ENCODE measurements at regions not wholly inside any gene's neighbourhood (a gene's known extent, or its start where the extent isn't known, plus 50 kb on each side); places are given as distances from the start of the nearest gene placed in this dataset.

GRCh38 chr14:88990856-88991255 lies 166.4 kb downstream of the TTC8 start:
- Mint-ChIP-seq H3K4me1 (no peaks in the 10 kb centered on the region), H3K4me3 (no peak overlapping the region), H3K9me3 (peaks cover 4% of the 10 kb centered on the region), H3K27me3 (peaks cover 10% of the 10 kb centered on the region), H3K36me3 (ENCODE audit: low read depth) (no peaks in the 10 kb centered on the region), H3K27ac (no peak overlapping the region)
- ChIA-PET POLR2A (no interaction called here), CTCF (no interaction called here)
- DNase-seq = no peak

DNA sequence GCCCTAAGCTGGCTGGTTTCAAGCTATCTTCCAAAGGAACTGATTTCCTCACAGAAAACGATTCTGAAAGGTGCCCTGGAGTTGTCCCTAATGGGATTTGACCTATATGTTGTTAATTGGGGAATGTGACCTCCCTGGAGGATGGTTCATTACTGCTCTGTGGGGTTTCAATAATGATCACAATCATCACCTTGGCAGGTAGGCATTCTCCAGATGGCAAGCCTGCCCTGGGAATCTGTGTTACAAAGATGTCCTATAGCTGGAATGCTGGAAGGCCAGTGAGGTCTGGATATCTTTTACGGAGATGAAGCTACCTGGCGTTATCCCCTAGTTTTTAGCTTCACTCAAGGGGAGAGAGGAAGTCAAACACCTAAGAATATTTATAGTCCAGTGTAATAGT lies 167.6 kb downstream of the TTC8 start:
- ChIA-PET CTCF (interaction anchor here (0.5 kb wide), 1 partner anchor 30 kb away, joined by 3 read pairs; no protein-coding TSS in a partner anchor), POLR2A (no interaction called here)
- Mint-ChIP-seq H3K9me3 (peaks cover 2% of the 10 kb centered on the region), H3K4me1 (no peaks in the 10 kb centered on the region), H3K36me3 (ENCODE audit: low read depth) (no peaks in the 10 kb centered on the region), H3K27me3 (peaks cover 10% of the 10 kb centered on the region), H3K4me3 (no peak overlapping the region), H3K27ac (no peak overlapping the region)
- no peak for DNase-seq

GRCh38 chr14:88993946-88994345 lies 169.5 kb downstream of the TTC8 start:
- Mint-ChIP-seq H3K36me3 (ENCODE audit: low read depth) (no peaks in the 10 kb centered on the region), H3K4me1 (no peaks in the 10 kb centered on the region), H3K9me3 (no peaks in the 10 kb centered on the region), H3K4me3 (no peak overlapping the region), H3K27ac (no peak overlapping the region), H3K27me3 (peaks cover 15% of the 10 kb centered on the region)
- POLR2A ChIA-PET = no interaction called here
- DNase-seq = no peak
- CTCF ChIA-PET = no interaction called here

DNA sequence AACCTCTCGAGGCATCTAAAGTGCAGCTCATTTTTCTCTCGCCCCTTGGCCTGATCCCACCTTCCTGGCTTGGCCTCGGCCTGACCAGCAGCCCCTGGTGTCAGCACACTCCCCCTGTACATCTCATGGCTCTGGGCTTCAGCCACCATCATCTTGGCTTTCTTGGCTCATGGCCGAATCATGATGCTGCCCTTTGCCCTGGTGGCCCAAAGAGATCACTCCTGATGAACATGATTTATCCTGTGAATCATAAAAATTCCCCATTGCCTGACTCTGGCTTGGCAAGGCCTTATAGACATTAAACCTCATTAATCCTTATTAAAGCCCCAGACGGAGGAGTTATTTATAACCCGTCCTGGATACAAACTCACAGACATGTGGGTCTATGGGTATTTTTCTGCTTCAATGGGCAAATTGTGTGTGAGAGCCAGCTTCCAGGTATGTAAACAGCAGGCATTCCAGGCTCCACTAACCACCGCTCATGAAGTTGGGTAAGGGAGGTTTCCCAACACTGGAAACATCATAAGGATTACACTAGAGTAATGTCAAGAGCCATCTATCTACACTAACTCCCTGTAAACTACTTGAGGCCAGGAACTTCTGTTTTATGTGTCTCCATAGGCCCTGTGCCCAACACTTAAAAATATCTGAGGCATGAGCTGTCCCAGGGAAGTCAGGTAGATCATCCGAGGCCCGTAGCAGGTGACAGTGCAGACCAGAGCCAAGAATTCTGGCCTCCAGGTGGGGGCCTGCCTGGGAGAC lies 171.2 kb downstream of the TTC8 start:
- Mint-ChIP-seq H3K9me3 (no peaks in the 10 kb centered on the region), H3K4me3 (no peak overlapping the region), H3K4me1 (no peaks in the 10 kb centered on the region), H3K36me3 (ENCODE audit: low read depth) (no peaks in the 10 kb centered on the region), H3K27ac (no peak overlapping the region), H3K27me3 (peaks cover 16% of the 10 kb centered on the region)
- ChIA-PET POLR2A (no interaction called here), CTCF (no interaction called here)
- no peak for DNase-seq

DNA sequence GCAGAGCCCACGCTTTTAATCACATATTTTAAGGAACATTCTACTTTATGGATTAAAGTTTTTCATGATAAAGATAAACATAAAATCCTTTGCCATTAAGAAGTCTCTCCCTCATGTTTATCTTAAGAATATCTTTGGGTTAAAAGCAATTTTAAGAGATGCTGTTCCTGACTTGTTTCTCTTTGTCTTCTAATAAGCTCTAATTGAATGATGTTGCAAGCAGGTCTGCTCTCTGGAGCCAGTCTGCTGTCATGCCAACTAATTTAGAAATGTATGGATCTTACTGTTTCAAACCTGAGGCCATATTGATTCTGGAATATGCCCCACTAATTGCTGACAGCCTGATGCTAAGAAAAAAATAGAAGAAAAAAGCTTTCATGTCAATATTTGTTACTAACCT lies 173.6 kb downstream of the TTC8 start:
- Mint-ChIP-seq H3K4me3 (no peak overlapping the region), H3K36me3 (ENCODE audit: low read depth) (no peaks in the 10 kb centered on the region), H3K4me1 (peaks cover 2% of the 10 kb centered on the region), H3K27ac (no peak overlapping the region), H3K27me3 (peaks cover 14% of the 10 kb centered on the region), H3K9me3 (no peaks in the 10 kb centered on the region)
- CTCF ChIA-PET = no interaction called here
- no peak for DNase-seq
- POLR2A ChIA-PET = no interaction called here

- POLR2A ChIA-PET = no interaction called here
- no peak for DNase-seq
- Mint-ChIP-seq H3K4me3 (no peak overlapping the region), H3K27ac (no peak overlapping the region), H3K4me1 (peaks cover 2% of the 10 kb centered on the region), H3K36me3 (ENCODE audit: low read depth) (no peaks in the 10 kb centered on the region), H3K9me3 (no peaks in the 10 kb centered on the region), H3K27me3 (peaks cover 11% of the 10 kb centered on the region)
- CTCF ChIA-PET = interaction anchor here (1.0 kb wide), 1 partner anchor 9 kb away, joined by 3 read pairs; no protein-coding TSS in a partner anchor
These were observed 174.7 kb downstream of the TTC8 start for GRCh38 chr14:88999137-88999536.

DNA sequence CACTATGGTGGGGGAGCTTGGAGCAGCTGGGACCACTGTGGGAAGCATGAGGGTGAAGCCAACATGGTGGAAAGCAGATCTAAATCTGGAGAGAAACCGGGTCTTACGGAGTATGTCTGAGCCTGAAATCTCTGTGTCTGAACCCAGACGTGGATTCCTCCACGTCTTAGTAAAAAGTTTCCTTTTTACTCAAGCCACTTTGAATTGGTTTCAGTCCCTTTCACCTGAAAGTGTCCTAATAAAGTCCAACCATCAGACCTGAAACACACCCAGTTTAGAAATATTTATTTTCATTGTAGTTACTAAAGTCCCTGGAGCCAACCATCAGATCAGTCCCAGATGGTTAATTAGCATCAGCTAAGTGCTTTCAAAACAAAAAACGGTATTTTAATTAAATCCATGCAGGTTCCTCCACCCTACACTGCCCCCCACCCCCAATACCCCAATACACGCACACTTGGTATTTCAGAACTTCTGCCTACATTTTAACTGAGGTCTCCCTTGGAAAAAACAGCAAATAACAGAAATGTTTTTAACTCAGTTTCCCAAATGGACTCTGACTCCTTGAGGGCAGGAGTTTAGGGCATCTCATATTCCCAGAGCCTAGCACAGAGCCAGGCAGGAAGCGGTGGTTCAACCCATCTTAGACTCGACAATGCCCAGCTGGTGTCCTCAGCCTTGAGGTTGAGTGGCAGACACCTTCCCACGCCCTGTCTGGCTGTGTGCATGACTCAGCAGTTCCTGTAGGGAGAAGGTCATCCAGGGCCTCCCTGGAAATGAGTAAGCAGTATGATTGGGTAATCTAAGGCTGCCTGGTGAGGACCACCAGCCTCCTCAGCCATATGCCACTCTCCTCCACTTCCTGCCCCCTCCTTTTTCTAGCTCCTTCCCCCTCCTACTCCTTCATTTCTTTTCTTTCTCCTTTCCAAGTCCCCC lies 175.8 kb downstream of the TTC8 start:
- Mint-ChIP-seq H3K36me3 (ENCODE audit: low read depth) (no peaks in the 10 kb centered on the region), H3K4me1 (peaks cover 2% of the 10 kb centered on the region), H3K27ac (no peak overlapping the region), H3K27me3 (peaks cover 11% of the 10 kb centered on the region), H3K9me3 (no peaks in the 10 kb centered on the region), H3K4me3 (no peak overlapping the region)
- ChIA-PET CTCF (interaction anchor here (0.8 kb wide), 1 partner anchor 34 kb away, joined by 3 read pairs; no protein-coding TSS in a partner anchor), POLR2A (no interaction called here)
- DNase-seq = no peak

DNA sequence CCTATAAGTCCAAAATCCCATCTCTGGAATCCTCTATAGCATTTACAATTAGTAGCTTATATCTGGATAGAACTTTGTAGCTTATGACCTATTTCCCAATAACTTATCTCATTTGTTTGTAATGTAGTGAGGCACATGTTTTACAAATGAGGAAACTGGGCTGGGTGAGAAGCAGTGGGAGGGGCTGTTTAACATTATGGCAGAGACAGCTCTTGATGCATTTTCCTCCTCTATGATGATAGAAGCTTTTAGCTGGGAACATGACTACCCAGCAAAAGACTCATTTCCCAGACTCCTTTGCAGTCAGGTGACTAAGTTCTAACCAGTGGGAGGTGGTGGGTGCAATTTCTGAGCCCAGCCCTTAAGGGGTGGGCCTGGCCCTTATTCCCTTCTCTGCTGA lies 179.7 kb downstream of the TTC8 start:
- Mint-ChIP-seq H3K4me1 (peaks cover 2% of the 10 kb centered on the region), H3K36me3 (ENCODE audit: low read depth) (no peaks in the 10 kb centered on the region), H3K4me3 (no peak overlapping the region), H3K27me3 (no peaks in the 10 kb centered on the region), H3K9me3 (no peaks in the 10 kb centered on the region), H3K27ac (no peak overlapping the region)
- no peak for DNase-seq
- POLR2A ChIA-PET = no interaction called here
- CTCF ChIA-PET = no interaction called here

- Mint-ChIP-seq H3K27me3 (peaks cover 4% of the 10 kb centered on the region), H3K4me3 (no peak overlapping the region), H3K4me1 (no peaks in the 10 kb centered on the region), H3K9me3 (no peaks in the 10 kb centered on the region), H3K27ac (no peak overlapping the region), H3K36me3 (ENCODE audit: low read depth) (no peaks in the 10 kb centered on the region)
- DNase-seq = no peak
- ChIA-PET POLR2A (no interaction called here), CTCF (interaction anchor here (1.3 kb wide), 1 partner anchor 9 kb away, joined by 3 read pairs; no protein-coding TSS in a partner anchor)
These were observed 183.5 kb downstream of the TTC8 start for GRCh38 chr14:89007906-89008305.

GRCh38 chr14:89011355-89012281 lies 187.2 kb downstream of the TTC8 start:
- peaks cover 13% of the 10 kb centered on the region for H3K27me3 Mint-ChIP-seq
- no peak overlapping the region for H3K27ac Mint-ChIP-seq
- no peaks in the 10 kb centered on the region for H3K9me3 Mint-ChIP-seq
- no peaks in the 10 kb centered on the region for H3K36me3 Mint-ChIP-seq (ENCODE audit: low read depth)
- POLR2A ChIA-PET = no interaction called here
- CTCF ChIA-PET = no interaction called here
- no peak overlapping the region for H3K4me3 Mint-ChIP-seq
- no peaks in the 10 kb centered on the region for H3K4me1 Mint-ChIP-seq
- DNase-seq = no peak

DNA sequence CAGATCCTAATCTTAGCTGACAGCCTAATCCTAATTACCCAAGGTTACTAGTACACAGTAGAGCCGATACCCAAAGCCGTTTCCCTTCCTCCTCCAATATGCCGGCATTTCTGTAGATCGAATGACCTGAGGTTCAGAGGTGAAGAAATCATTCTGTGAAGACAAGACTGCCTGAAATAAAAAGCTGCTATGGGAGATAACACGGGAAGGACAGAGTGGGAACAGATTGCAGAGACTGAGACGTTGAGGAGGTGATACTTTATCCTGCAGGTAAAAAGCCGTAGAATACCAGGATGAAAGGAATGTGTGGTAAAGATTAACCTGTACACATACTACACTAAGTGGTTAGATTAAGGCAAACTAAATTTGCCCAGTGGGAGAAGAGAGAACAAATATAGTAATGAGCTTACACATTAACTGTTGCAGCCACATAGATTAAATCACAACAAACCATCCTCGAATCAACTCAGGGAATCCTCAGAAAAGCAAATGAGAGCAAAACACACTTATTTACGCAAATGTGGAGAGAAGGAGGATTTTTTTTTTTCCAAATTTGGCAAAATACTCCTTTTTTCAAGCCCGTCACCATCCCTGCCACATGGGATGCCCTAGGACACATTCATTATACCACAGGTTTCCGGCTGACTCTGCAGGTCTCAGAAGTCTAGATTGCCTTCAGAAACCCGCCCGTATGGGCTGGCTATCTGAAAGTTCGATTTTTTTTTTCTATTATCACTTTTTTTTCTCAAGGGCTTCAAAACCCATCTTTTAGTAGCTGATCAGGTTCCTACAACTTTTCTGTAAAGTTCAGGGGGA lies 188.0 kb downstream of the TTC8 start:
- Mint-ChIP-seq H3K27me3 (peaks cover 16% of the 10 kb centered on the region), H3K4me1 (no peaks in the 10 kb centered on the region), H3K9me3 (no peaks in the 10 kb centered on the region), H3K36me3 (ENCODE audit: low read depth) (no peaks in the 10 kb centered on the region), H3K27ac (no peak overlapping the region), H3K4me3 (no peak overlapping the region)
- ChIA-PET CTCF (no interaction called here), POLR2A (no interaction called here)
- DNase-seq = no peak

- Mint-ChIP-seq H3K9me3 (no peaks in the 10 kb centered on the region), H3K27me3 (peaks cover 16% of the 10 kb centered on the region), H3K36me3 (ENCODE audit: low read depth) (no peaks in the 10 kb centered on the region), H3K27ac (no peak overlapping the region), H3K4me1 (no peaks in the 10 kb centered on the region), H3K4me3 (no peak overlapping the region)
- CTCF ChIA-PET = no interaction called here
- POLR2A ChIA-PET = no interaction called here
- no peak for DNase-seq
These were observed 188.7 kb downstream of the TTC8 start for GRCh38 chr14:89013098-89013504.

Measured in activated CD4-positive, alpha-beta T cell treated with anti-CD3 and anti-CD28 coated beads, Interleukin-2, amount 10 ng/mL, durations not matched to agents 7 days and 5 days (primary cell).